LNCAP (cell line): ENCODE measurements at regions not wholly inside any gene's neighbourhood (a gene's known extent, or its start where the extent isn't known, plus 50 kb on each side); places are given as distances from the start of the nearest gene placed in this dataset.
A peak's percentile ranks its signal among the peaks of the same experiment; 100 is the strongest.

Experiments used
- CTCF ChIP-seq: fragments of 450-650 bp; IDR thresholded peaks from 2 replicates; pipeline ENCODE4 v1.5.1; 2017; ENCODE audit warnings: mild to moderate bottlenecking

- no peak for TF ChIP-seq CTCF
Measured at GRCh38 chr5:32534041-32534440, 51.3 kb upstream of the SUB1 start.

- TF ChIP-seq CTCF: no peak
Measured at GRCh38 chr5:32531885-32532520, 53.4 kb upstream of the SUB1 start.

GRCh38 chr5:32526810-32527209, 58.5 kb upstream of the SUB1 start:
- TF ChIP-seq CTCF: no peak

GRCh38 chr5:32523625-32524024, 61.7 kb upstream of the SUB1 start:
- 0 out of 2 replicates have a peak, but pooled peaks have one; percentile 26 for TF ChIP-seq CTCF

- no peak for TF ChIP-seq CTCF
Measured at GRCh38 chr5:32522429-32523143, 62.8 kb upstream of the SUB1 start.

GRCh38 chr5:32521481-32521880, 63.9 kb upstream of the SUB1 start:
- TF ChIP-seq CTCF: no peak

GRCh38 chr5:32520972-32521371, 64.4 kb upstream of the SUB1 start:
- no peak for TF ChIP-seq CTCF
